Fibroblast of lung (primary cell): ENCODE measurements at regions not wholly inside any gene's neighbourhood (a gene's known extent, or its start where the extent isn't known, plus 50 kb on each side); places are given as distances from the start of the nearest gene placed in this dataset.

Experiments used
- EZH2 ChIP-seq: IDR thresholded peaks from 2 replicates; pipeline ENCODE4 v1.5.1; 2012; ENCODE audit warnings: low read length, control low read depth, mild to moderate bottlenecking; ENCODE audit errors: missing control alignments
- TF ChIP-seq, protein P1 (sequence below), 2 donors: IDR thresholded peaks in 1 of 2; conservative IDR thresholded peaks in 1 of 2; 1 replicate in 1 of 2; 2 replicates in 1 of 2; pipeline ENCODE4 v1.5.1; 2011 to 2012; ENCODE audit warnings: low read length in 2 of 2, control low read depth in 1 of 2, inconsistent platforms in 1 of 2, low read depth in 1 of 2, mild to moderate bottlenecking in 1 of 2

GRCh38 chr4:138602664-138603063, 360.5 kb upstream of the SLC7A11 start:
- TF ChIP-seq, protein P1, sequence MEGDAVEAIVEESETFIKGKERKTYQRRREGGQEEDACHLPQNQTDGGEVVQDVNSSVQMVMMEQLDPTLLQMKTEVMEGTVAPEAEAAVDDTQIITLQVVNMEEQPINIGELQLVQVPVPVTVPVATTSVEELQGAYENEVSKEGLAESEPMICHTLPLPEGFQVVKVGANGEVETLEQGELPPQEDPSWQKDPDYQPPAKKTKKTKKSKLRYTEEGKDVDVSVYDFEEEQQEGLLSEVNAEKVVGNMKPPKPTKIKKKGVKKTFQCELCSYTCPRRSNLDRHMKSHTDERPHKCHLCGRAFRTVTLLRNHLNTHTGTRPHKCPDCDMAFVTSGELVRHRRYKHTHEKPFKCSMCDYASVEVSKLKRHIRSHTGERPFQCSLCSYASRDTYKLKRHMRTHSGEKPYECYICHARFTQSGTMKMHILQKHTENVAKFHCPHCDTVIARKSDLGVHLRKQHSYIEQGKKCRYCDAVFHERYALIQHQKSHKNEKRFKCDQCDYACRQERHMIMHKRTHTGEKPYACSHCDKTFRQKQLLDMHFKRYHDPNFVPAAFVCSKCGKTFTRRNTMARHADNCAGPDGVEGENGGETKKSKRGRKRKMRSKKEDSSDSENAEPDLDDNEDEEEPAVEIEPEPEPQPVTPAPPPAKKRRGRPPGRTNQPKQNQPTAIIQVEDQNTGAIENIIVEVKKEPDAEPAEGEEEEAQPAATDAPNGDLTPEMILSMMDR (conservative IDR thresholded peaks at IDR 0.05 in 1 of 2, IDR thresholded peaks at IDR 0.05 in 1 of 2; ENCODE audit: low read depth in 1 of 2, low read length in 2 of 2): no peak
- TF ChIP-seq EZH2: no peak
